B cell (primary cell): ENCODE measurements at regions not wholly inside any gene's neighbourhood (a gene's known extent, or its start where the extent isn't known, plus 50 kb on each side); places are given as distances from the start of the nearest gene placed in this dataset.

ENCODE experiments used
- ATAC-seq: fragments of 200-7000 bp; cut with Tn5 transposase; one replicate; pipeline ENCODE4 v1.10.0; 2021; ENCODE audit warnings: low read depth, mild to moderate bottlenecking, moderate number of reproducible peaks, moderate library complexity
- CTCF ChIA-PET: fragments of 350-600 bp; sonication (Branson Sonifier 250); formaldehyde crosslinking; loops from one replicate; lab custom pipeline; 2021; ENCODE audit warnings: antibody characterized with exemption, inconsistent platforms; lab: Charles Lee
- POLR2A ChIA-PET: fragments of 350-600 bp; sonication (Branson Sonifier 250); formaldehyde crosslinking; loops from one replicate; lab custom pipeline; 2021; ENCODE audit warnings: antibody characterized with exemption; lab: Charles Lee
- DNase-seq: peaks from one replicate; pipeline ENCODE4 v3.0.0; 2013
- H2AFZ ChIP-seq: 2 replicates; pipeline ENCODE4 v1.6.1; 2012; ENCODE audit warnings: mild to moderate bottlenecking, low read depth, low read length; ENCODE audit not compliant: insufficient read depth, poor library complexity, severe bottlenecking
- H3K27ac ChIP-seq, 2 donors: 1 replicate in 1 of 2; 2 replicates in 1 of 2; pipeline ENCODE4 v1.5.1; 2012 to 2013; ENCODE audit warnings: low read length in 2 of 2, mild to moderate bottlenecking in 2 of 2, moderate library complexity in 1 of 2
- H3K27me3 ChIP-seq, 4 experiments: fragments of 200-600 bp in 1 of 4; sonication (generic) in 1 of 4; replicated peaks in 1 of 4; 1 replicate in 2 of 4; 2 replicates in 2 of 4; pipeline versions ENCODE4 v1.6.1 to v1.7.0; 2013 to 2016; ENCODE audit warnings: low read length in 3 of 4, mild to moderate bottlenecking in 2 of 4, mixed read lengths in 1 of 4, moderate library complexity in 1 of 4; ENCODE audit not compliant: insufficient read depth in 4 of 4, control insufficient read depth in 3 of 4; ENCODE audit errors: control extremely low read depth in 1 of 4
- H3K36me3 ChIP-seq, 2 experiments: replicated peaks in 1 of 2; 1 replicate in 1 of 2; 2 replicates in 1 of 2; pipeline versions ENCODE4 v1.6.1 to v1.7.1; 2013; ENCODE audit warnings: low read length in 1 of 2; ENCODE audit not compliant: insufficient read depth in 2 of 2, control insufficient read depth in 1 of 2; ENCODE audit errors: control extremely low read depth in 1 of 2, extremely low read depth in 1 of 2
- H3K4me1 ChIP-seq, 2 donors: fragments of 200-600 bp in 1 of 2; sonication (generic) in 1 of 2; 1 replicate in 1 of 2; 2 replicates in 1 of 2; pipeline versions ENCODE4 v1.5.1 to v1.6.1; 2013 to 2017; ENCODE audit warnings: low read length in 2 of 2; ENCODE audit not compliant: control insufficient read depth in 2 of 2, insufficient read depth in 2 of 2
- H3K4me2 ChIP-seq: replicated peaks from 2 replicates; pipeline ENCODE3; 2012; ENCODE audit warnings: mild to moderate bottlenecking, low read depth, low read length; ENCODE audit not compliant: poor library complexity, severe bottlenecking
- H3K4me3 ChIP-seq, 5 experiments: fragments of 200-600 bp in 1 of 5; sonication (generic) in 1 of 5; 1 replicate in 3 of 5; 2 replicates in 2 of 5; pipeline versions ENCODE4 v1.5.1 to v1.7.0; 2011 to 2016; ENCODE audit warnings: low read length in 4 of 5, mild to moderate bottlenecking in 4 of 5, low read depth in 2 of 5, control low read depth in 1 of 5, moderate library complexity in 1 of 5; ENCODE audit not compliant: insufficient read depth in 1 of 5; ENCODE audit errors: control extremely low read depth in 1 of 5, extremely low read depth in 1 of 5
- H3K79me2 ChIP-seq: fragments of 200-600 bp; sonication (generic); one replicate; pipeline ENCODE4 v1.6.0; 2016; ENCODE audit warnings: low read length; ENCODE audit not compliant: control insufficient read depth, insufficient read depth
- H3K9ac ChIP-seq: fragments of 200-600 bp; sonication (generic); 2 replicates; pipeline ENCODE4 v1.6.1; 2017; ENCODE audit warnings: mild to moderate bottlenecking, low read length, moderate library complexity
- H3K9me3 ChIP-seq, 3 donors: one replicate each; pipeline versions ENCODE4 v1.6.1 to v1.7.1; 2013; ENCODE audit warnings: low read length in 2 of 3; ENCODE audit not compliant: control insufficient read depth in 2 of 3, insufficient read depth in 1 of 3; ENCODE audit errors: control extremely low read depth in 1 of 3
- H4K20me1 ChIP-seq: 2 replicates; pipeline ENCODE4 v1.6.0; 2012; ENCODE audit warnings: mild to moderate bottlenecking, low read length; ENCODE audit not compliant: insufficient read depth, control insufficient read depth, poor library complexity, severe bottlenecking
- H3K27ac Mint-ChIP-seq: one replicate; pipeline ENCODE4 v1.8.0; 2021; ENCODE audit warnings: mixed read lengths
- H3K27me3 Mint-ChIP-seq: one replicate; pipeline ENCODE4 v1.8.0; 2021; ENCODE audit warnings: mixed read lengths
- H3K4me1 Mint-ChIP-seq: one replicate; pipeline ENCODE4 v1.8.0; 2021; ENCODE audit warnings: mixed read lengths
- H3K4me3 Mint-ChIP-seq: one replicate; pipeline ENCODE4 v1.8.0; 2021; ENCODE audit warnings: mixed read lengths
- H3K9me3 Mint-ChIP-seq: one replicate; pipeline ENCODE4 v1.8.0; 2022; ENCODE audit warnings: mixed read lengths; ENCODE audit not compliant: insufficient read depth
- EZH2 ChIP-seq: IDR thresholded peaks from 2 replicates; pipeline ENCODE4 v1.6.1; 2012; ENCODE audit warnings: borderline replicate concordance, low read depth, mild to moderate bottlenecking, moderate library complexity, low read length; ENCODE audit not compliant: insufficient read depth, poor library complexity, severe bottlenecking
- WGBS: methylation state at CpG from one replicate; pipeline ENCODE4 v1.1.5; 2013; ENCODE audit warnings: missing lambda C conversion rate; ENCODE audit not compliant: insufficient coverage; 5-methylcytosine and 5-hydroxymethylcytosine counted together
- intact Hi-C: fragments of 100-400 bp; cut with micrococcal nuclease; formaldehyde crosslinking; loops from one replicate; pipeline ENCODE4 v1.10.0; 2022
- TF ChIP-seq, protein P1 (sequence below): fragments of 200-600 bp; IDR thresholded peaks from one replicate; pipeline ENCODE4 v1.8.0; 2022; ENCODE audit warnings: antibody characterized with exemption, mild to moderate bottlenecking

DNA sequence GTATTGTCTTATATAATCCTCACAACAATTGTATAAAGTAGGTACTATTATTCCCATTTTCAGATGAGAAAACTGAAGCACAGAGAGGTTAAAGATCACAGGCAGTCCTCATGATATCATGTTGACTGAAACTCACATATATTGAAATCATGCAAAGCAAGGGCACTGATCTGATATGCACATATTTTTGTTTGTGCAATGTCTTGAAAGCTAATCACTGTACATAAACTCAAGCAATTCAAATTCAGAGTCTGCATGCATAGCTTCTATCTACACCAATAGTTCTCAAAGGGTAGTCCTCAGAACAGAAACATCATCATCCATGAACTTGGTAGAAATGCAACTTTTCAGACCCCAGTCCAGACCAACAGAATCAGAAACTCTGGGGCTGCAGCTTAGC is 119.2 kb upstream of the STT3B start:
- H3K27ac ChIP-seq, result no peak overlapping the region
- no peak overlapping the region for H3K4me3 ChIP-seq
- H3K79me2 ChIP-seq, result no peaks in the 10 kb centered on the region
- H3K4me3 Mint-ChIP-seq, result no peak overlapping the region
- no peaks in the 10 kb centered on the region for H3K9me3 Mint-ChIP-seq
- intact Hi-C loops, result no loop called here
- H3K4me1 Mint-ChIP-seq, result no peaks in the 10 kb centered on the region
- no peaks in the 10 kb centered on the region for H4K20me1 ChIP-seq
- DNase-seq (no peak), ATAC-seq (no peak)
- H2AFZ ChIP-seq, result no peak overlapping the region
- no peaks in the 10 kb centered on the region for H3K27me3 ChIP-seq
- H3K4me2 ChIP-seq, result no peak overlapping the region
- ChIA-PET CTCF (no interaction called here), POLR2A (no interaction called here)
- no peak overlapping the region for H3K9ac ChIP-seq
- no peaks in the 10 kb centered on the region for H3K36me3 ChIP-seq
- H3K27me3 Mint-ChIP-seq, result peaks cover 10% of the 10 kb centered on the region
- TF ChIP-seq EZH2, result no peak
- TF ChIP-seq, protein P1, sequence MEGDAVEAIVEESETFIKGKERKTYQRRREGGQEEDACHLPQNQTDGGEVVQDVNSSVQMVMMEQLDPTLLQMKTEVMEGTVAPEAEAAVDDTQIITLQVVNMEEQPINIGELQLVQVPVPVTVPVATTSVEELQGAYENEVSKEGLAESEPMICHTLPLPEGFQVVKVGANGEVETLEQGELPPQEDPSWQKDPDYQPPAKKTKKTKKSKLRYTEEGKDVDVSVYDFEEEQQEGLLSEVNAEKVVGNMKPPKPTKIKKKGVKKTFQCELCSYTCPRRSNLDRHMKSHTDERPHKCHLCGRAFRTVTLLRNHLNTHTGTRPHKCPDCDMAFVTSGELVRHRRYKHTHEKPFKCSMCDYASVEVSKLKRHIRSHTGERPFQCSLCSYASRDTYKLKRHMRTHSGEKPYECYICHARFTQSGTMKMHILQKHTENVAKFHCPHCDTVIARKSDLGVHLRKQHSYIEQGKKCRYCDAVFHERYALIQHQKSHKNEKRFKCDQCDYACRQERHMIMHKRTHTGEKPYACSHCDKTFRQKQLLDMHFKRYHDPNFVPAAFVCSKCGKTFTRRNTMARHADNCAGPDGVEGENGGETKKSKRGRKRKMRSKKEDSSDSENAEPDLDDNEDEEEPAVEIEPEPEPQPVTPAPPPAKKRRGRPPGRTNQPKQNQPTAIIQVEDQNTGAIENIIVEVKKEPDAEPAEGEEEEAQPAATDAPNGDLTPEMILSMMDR, result no peak
- H3K9me3 ChIP-seq, result no peaks in the 10 kb centered on the region
- no peak overlapping the region for H3K27ac Mint-ChIP-seq
- H3K4me1 ChIP-seq, result no peaks in the 10 kb centered on the region

DNA sequence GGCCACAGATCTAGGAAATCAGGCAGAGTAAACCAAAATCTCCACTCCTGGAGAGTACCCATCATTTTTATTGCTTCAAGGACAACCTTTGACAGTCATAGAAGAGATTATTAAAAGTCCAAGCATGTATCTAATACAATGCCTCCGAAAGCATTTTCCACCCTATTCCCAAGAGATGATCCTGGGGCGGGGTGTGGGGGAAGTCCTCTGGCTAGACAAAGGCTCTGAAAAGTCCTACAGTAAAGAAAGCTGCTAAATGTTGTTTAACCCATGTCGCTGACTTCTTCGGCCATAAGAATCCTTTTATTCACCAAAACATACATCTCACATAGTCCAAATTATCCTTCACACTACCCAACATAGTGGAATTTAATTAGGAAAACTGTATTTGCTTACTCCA is 115.7 kb upstream of the STT3B start:
- TF ChIP-seq, protein P1, result no peak
- no peak for TF ChIP-seq EZH2
- DNase-seq, result no peak
- no peak overlapping the region for H3K27ac ChIP-seq
- POLR2A ChIA-PET, result no interaction called here
- H3K4me2 ChIP-seq, result no peak overlapping the region
- intact Hi-C loops, result no loop called here
- CTCF ChIA-PET, result no interaction called here
- H3K4me1 ChIP-seq, result no peaks in the 10 kb centered on the region
- no peak overlapping the region for H2AFZ ChIP-seq
- no peak overlapping the region for H3K4me3 ChIP-seq
- ATAC-seq, result no peak
- H3K79me2 ChIP-seq, result no peaks in the 10 kb centered on the region
- H3K9me3 ChIP-seq, result no peaks in the 10 kb centered on the region
- no CpG with 5 or more reads among the region's 4 CpGs for WGBS
- H3K9me3 Mint-ChIP-seq, result no peaks in the 10 kb centered on the region
- no peaks in the 10 kb centered on the region for H3K27me3 ChIP-seq
- H3K4me3 Mint-ChIP-seq, result no peak overlapping the region
- peaks cover 15% of the 10 kb centered on the region for H3K27me3 Mint-ChIP-seq
- no peaks in the 10 kb centered on the region for H3K36me3 ChIP-seq
- no peaks in the 10 kb centered on the region for H4K20me1 ChIP-seq
- no peaks in the 10 kb centered on the region for H3K4me1 Mint-ChIP-seq
- H3K9ac ChIP-seq, result no peak overlapping the region
- no peak overlapping the region for H3K27ac Mint-ChIP-seq
